H9 (cell line): ENCODE measurements at regions not wholly inside any gene's neighbourhood (a gene's known extent, or its start where the extent isn't known, plus 50 kb on each side); places are given as distances from the start of the nearest gene placed in this dataset.

Experiments used
- DNase-seq: peaks from one replicate; pipeline ENCODE4 v3.0.0-alpha.2; 2017
- H2AFZ ChIP-seq: one replicate; pipeline ENCODE4 v1.6.1; 2013; ENCODE audit warnings: mild to moderate bottlenecking, low read length, control low read depth, moderate library complexity
- H2AK5ac ChIP-seq: 2 replicates; pipeline ENCODE4 v1.6.1; 2013; ENCODE audit warnings: low read length, control low read depth, mixed read lengths; ENCODE audit not compliant: insufficient read length
- H2BK120ac ChIP-seq: one replicate; pipeline ENCODE4 v1.6.1; 2013; ENCODE audit warnings: low read depth, mild to moderate bottlenecking, low read length, control low read depth, inconsistent platforms; ENCODE audit not compliant: poor library complexity, severe bottlenecking
- H2BK12ac ChIP-seq: 2 replicates; pipeline ENCODE4 v1.6.1; 2013; ENCODE audit warnings: low read length, control low read depth, mixed read lengths, low read depth; ENCODE audit not compliant: insufficient read length
- H2BK15ac ChIP-seq: 2 replicates; pipeline ENCODE4 v1.6.1; 2013; ENCODE audit warnings: low read depth, low read length, control low read depth
- H2BK20ac ChIP-seq: one replicate; pipeline ENCODE4 v1.6.1; 2013; ENCODE audit warnings: low read depth, mild to moderate bottlenecking, low read length, control low read depth, inconsistent platforms; ENCODE audit not compliant: poor library complexity, severe bottlenecking
- H2BK5ac ChIP-seq: 2 replicates; pipeline ENCODE4 v1.6.1; 2013; ENCODE audit warnings: low read length, control low read depth, mixed read lengths; ENCODE audit not compliant: insufficient read length
- H3K14ac ChIP-seq: 2 replicates; pipeline ENCODE4 v1.6.1; 2013; ENCODE audit warnings: low read length, control low read depth; ENCODE audit not compliant: insufficient read depth
- H3K18ac ChIP-seq: 2 replicates; pipeline ENCODE4 v1.6.1; 2013; ENCODE audit warnings: low read depth, mild to moderate bottlenecking, mixed read lengths, low read length, control low read depth; ENCODE audit not compliant: insufficient read length
- H3K23ac ChIP-seq: 2 replicates; pipeline ENCODE4 v1.6.1; 2013; ENCODE audit warnings: low read length, control low read depth, mixed read lengths, low read depth; ENCODE audit not compliant: insufficient read length
- H3K23me2 ChIP-seq: 2 replicates; pipeline ENCODE4 v1.6.1; 2013; ENCODE audit warnings: low read depth, mild to moderate bottlenecking, mixed read lengths, low read length, control low read depth; ENCODE audit not compliant: insufficient read length, poor library complexity, severe bottlenecking
- H3K27ac ChIP-seq: 2 replicates; pipeline ENCODE4 v1.5.1; 2013; ENCODE audit warnings: low read length, control low read depth, mixed read lengths, low read depth; ENCODE audit not compliant: insufficient read length
- H3K27me3 ChIP-seq: 2 replicates; pipeline ENCODE4 v1.6.1; 2013; ENCODE audit warnings: low read length, control low read depth, inconsistent platforms; ENCODE audit not compliant: insufficient read depth
- H3K4ac ChIP-seq: 2 replicates; pipeline ENCODE4 v1.6.1; 2013; ENCODE audit warnings: low read depth, mild to moderate bottlenecking, control low read depth, inconsistent platforms, low read length, moderate library complexity
- H3K4me1 ChIP-seq: 2 replicates; pipeline ENCODE4 v1.6.1; 2013; ENCODE audit warnings: low read length, control low read depth, inconsistent platforms; ENCODE audit not compliant: insufficient read depth
- H3K4me2 ChIP-seq: 2 replicates; pipeline ENCODE4 v1.6.1; 2013; ENCODE audit warnings: low read length, control low read depth, mixed read lengths; ENCODE audit not compliant: insufficient read length, insufficient read depth
- H3K56ac ChIP-seq: 2 replicates; pipeline ENCODE4 v1.6.1; 2013; ENCODE audit warnings: low read depth, mild to moderate bottlenecking, mixed read lengths, low read length, control low read depth; ENCODE audit not compliant: insufficient read length
- H3K79me1 ChIP-seq: 2 replicates; pipeline ENCODE4 v1.6.1; 2013; ENCODE audit warnings: low read depth, mild to moderate bottlenecking, moderate library complexity, low read length, control low read depth, inconsistent platforms; ENCODE audit not compliant: insufficient read depth, poor library complexity, severe bottlenecking
- H3K79me2 ChIP-seq: 2 replicates; pipeline ENCODE4 v1.6.1; 2013; ENCODE audit warnings: low read length, control low read depth, inconsistent platforms; ENCODE audit not compliant: insufficient read depth
- H3K9ac ChIP-seq: 2 replicates; pipeline ENCODE4 v1.6.1; 2013; ENCODE audit warnings: low read length, control low read depth, mixed read lengths; ENCODE audit not compliant: insufficient read length; ENCODE audit errors: extremely low read depth
- H3K9me3 ChIP-seq: one replicate; pipeline ENCODE4 v1.6.1; 2013; ENCODE audit warnings: low read depth, low read length, inconsistent platforms; ENCODE audit not compliant: control insufficient read depth
- H3T11ph ChIP-seq: one replicate; pipeline ENCODE4 v1.6.1; 2013; ENCODE audit warnings: mild to moderate bottlenecking, low read length, control low read depth, inconsistent platforms
- H4K20me1 ChIP-seq: one replicate; pipeline ENCODE4 v1.6.1; 2013; ENCODE audit not compliant: control insufficient read depth, insufficient read length, insufficient read depth
- H4K5ac ChIP-seq: 2 replicates; pipeline ENCODE4 v1.6.1; 2013; ENCODE audit warnings: low read depth, mild to moderate bottlenecking, mixed read lengths, low read length, control low read depth; ENCODE audit not compliant: insufficient read length
- H4K8ac ChIP-seq: replicated peaks from 2 replicates; pipeline ENCODE4 v1.6.1; 2013; ENCODE audit warnings: low read length, control low read depth, mixed read lengths, low read depth; ENCODE audit not compliant: insufficient read length
- H4K91ac ChIP-seq: 2 replicates; pipeline ENCODE4 v1.6.1; 2013; ENCODE audit warnings: low read depth, mild to moderate bottlenecking, moderate library complexity, mixed read lengths, low read length, control low read depth; ENCODE audit not compliant: insufficient read length
- H3K27ac Mint-ChIP-seq, 3 experiments: 2 replicates in 2 of 3; 3 replicates in 1 of 3; pipeline ENCODE4 v1.8.0; 2020 to 2021; ENCODE audit warnings: mixed read lengths in 3 of 3, mild to moderate bottlenecking in 1 of 3, moderate library complexity in 1 of 3
- H3K27me3 Mint-ChIP-seq: 2 replicates; pipeline ENCODE4 v1.8.0; 2021; ENCODE audit warnings: low read depth, mild to moderate bottlenecking, moderate library complexity, mixed read lengths
- H3K36me3 Mint-ChIP-seq, 3 experiments: 2 replicates in 2 of 3; 3 replicates in 1 of 3; pipeline ENCODE4 v1.8.0; 2020 to 2021; ENCODE audit warnings: low read depth in 3 of 3, mixed read lengths in 3 of 3; ENCODE audit not compliant: insufficient read depth in 1 of 3
- H3K4me1 Mint-ChIP-seq, 2 experiments: 2 replicates each; pipeline ENCODE4 v1.8.0; 2020; ENCODE audit warnings: mixed read lengths in 2 of 2
- H3K4me3 Mint-ChIP-seq, 2 experiments: 2 replicates in 1 of 2; 3 replicates in 1 of 2; pipeline ENCODE4 v1.8.0; 2020 to 2021; ENCODE audit warnings: mild to moderate bottlenecking in 2 of 2, mixed read lengths in 2 of 2, moderate library complexity in 1 of 2
- H3K9me3 Mint-ChIP-seq, 2 experiments: 2 replicates in 1 of 2; 3 replicates in 1 of 2; pipeline ENCODE4 v1.8.0; 2020; ENCODE audit warnings: mild to moderate bottlenecking in 2 of 2, mixed read lengths in 2 of 2, moderate library complexity in 1 of 2
- WGBS: extraction: QIAGEN DNeasy Blood & Tissue Kit; methylation state at CpG from one replicate; pipeline ENCODE4 v1.1.7; 2013; ENCODE audit warnings: missing lambda C conversion rate, low lambda C conversion rate, mixed read lengths; ENCODE audit not compliant: insufficient read length; ENCODE audit errors: extremely low coverage; 5-methylcytosine and 5-hydroxymethylcytosine counted together
- TF ChIP-seq, protein P1 (sequence below): fragments of 200-600 bp; sonication (generic); conservative IDR thresholded peaks from 3 replicates; pipeline ENCODE4 v1.8.0; 2021; ENCODE audit warnings: antibody characterized with exemption, mild to moderate bottlenecking

GRCh38 chr11:116231543-116231942 lies 541.2 kb downstream of the BUD13 start:
- Histone ChIP-seq H2BK5ac (no peak overlapping the region), H3T11ph (no peak overlapping the region), H2BK120ac (no peak overlapping the region), H3K23me2 (no peaks in the 10 kb centered on the region), H2BK12ac (no peak overlapping the region), H3K4me2 (no peak overlapping the region), H3K14ac (no peak overlapping the region), H2AK5ac (no peak overlapping the region), H3K56ac (no peak overlapping the region), H4K20me1 (no peaks in the 10 kb centered on the region), H2BK20ac (no peak overlapping the region), H3K9ac (no peak overlapping the region), H4K8ac (no peak overlapping the region), H3K23ac (no peak overlapping the region), H3K4ac (no peak overlapping the region), H4K5ac (no peak overlapping the region), H3K18ac (no peak overlapping the region), H2BK15ac (no peak overlapping the region), H2AFZ (no peak overlapping the region), H3K4me1 (no peaks in the 10 kb centered on the region; the same call in 1 of the 2 replicates), H4K91ac (no peak overlapping the region), H3K79me1 (no peaks in the 10 kb centered on the region), H3K79me2 (no peaks in the 10 kb centered on the region), H3K9me3 (no peaks in the 10 kb centered on the region), H3K27me3 (no peaks in the 10 kb centered on the region), H3K27ac (no peak overlapping the region)
- no peak for DNase-seq
- Mint-ChIP-seq H3K36me3 (peaks cover 0 to 4% (median 0%) of the 10 kb centered on the region in 3 experiments; a peak in 2 of 7 replicates), H3K4me3 (no peak overlapping the region), H3K27me3 (peaks cover 7% of the 10 kb centered on the region), H3K27ac (no peak overlapping the region), H3K9me3 (no peaks in the 10 kb centered on the region), H3K4me1 (peaks cover 15 to 20% of the 10 kb centered on the region in 2 experiments)
- TF ChIP-seq, protein P1, sequence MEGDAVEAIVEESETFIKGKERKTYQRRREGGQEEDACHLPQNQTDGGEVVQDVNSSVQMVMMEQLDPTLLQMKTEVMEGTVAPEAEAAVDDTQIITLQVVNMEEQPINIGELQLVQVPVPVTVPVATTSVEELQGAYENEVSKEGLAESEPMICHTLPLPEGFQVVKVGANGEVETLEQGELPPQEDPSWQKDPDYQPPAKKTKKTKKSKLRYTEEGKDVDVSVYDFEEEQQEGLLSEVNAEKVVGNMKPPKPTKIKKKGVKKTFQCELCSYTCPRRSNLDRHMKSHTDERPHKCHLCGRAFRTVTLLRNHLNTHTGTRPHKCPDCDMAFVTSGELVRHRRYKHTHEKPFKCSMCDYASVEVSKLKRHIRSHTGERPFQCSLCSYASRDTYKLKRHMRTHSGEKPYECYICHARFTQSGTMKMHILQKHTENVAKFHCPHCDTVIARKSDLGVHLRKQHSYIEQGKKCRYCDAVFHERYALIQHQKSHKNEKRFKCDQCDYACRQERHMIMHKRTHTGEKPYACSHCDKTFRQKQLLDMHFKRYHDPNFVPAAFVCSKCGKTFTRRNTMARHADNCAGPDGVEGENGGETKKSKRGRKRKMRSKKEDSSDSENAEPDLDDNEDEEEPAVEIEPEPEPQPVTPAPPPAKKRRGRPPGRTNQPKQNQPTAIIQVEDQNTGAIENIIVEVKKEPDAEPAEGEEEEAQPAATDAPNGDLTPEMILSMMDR, result no peak
- no CpG with 5 or more reads among the region's 7 CpGs for WGBS
